GM18873 (cell line): ENCODE measurements at regions not wholly inside any gene's neighbourhood (a gene's known extent, or its start where the extent isn't known, plus 50 kb on each side); places are given as distances from the start of the nearest gene placed in this dataset.
"Not testable (repeated sequence)": the region's sequence is repeated elsewhere in the genome, so short reads cannot be mapped to it uniquely, and the experiment has no call there.

ENCODE experiments used
- ATAC-seq: cut with Tn5 transposase; IDR thresholded peaks from one replicate; pipeline ENCODE4 v1.9.1; 2021; ENCODE audit warnings: mild to moderate bottlenecking, moderate library complexity, moderate number of reproducible peaks; ENCODE audit not compliant: unreplicated experiment, low FRiP score

GRCh38 chr2:220365023-220365422 lies 737.6 kb downstream of the SLC4A3 start:
- ATAC-seq: no peak

DNA sequence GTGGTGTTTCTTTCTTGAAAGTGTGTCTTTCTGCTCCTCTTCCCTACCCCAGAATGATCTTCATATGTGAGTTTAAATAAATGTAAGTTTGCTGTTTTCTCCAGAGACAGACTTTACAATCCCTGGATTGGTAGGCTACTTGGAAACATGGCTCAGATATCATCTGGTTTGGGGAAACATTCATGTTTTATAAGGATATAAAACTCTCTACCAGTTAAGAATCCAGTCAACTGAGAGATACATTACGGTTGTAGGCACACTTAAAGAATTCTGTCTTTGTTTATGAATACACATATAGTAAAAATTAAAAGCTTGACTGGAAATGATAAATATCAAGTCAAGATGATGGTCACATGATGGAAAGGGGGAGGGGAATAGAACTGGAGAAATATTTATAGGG lies 739.3 kb downstream of the SLC4A3 start:
- ATAC-seq: no peak

DNA sequence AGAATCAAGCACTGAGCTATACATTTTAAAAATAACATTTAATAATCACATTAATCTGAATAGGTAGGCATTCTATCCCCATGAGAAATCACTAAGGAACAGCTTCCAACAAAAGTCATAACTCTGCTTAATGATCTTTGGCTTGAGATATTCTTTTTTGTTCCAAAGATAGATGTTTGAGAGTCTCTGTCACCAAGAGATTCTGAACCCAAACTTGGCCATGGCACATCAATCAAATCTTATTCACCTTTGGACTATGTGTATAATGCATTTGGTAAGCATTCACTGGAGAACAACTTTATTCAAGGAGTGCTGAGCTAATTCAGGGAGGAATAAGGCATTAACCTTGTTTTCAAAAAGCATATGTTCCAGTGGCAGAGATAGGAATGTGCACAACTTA lies 743.3 kb downstream of the SLC4A3 start:
- no peak for ATAC-seq

- no peak for ATAC-seq
These were observed 743.8 kb downstream of the SLC4A3 start for GRCh38 chr2:220371211-220371610.

- no peak for ATAC-seq
These were observed 746.4 kb downstream of the SLC4A3 start for GRCh38 chr2:220373878-220374277.

GRCh38 chr2:220374282-220374681 lies 746.9 kb downstream of the SLC4A3 start:
- no peak for ATAC-seq

DNA sequence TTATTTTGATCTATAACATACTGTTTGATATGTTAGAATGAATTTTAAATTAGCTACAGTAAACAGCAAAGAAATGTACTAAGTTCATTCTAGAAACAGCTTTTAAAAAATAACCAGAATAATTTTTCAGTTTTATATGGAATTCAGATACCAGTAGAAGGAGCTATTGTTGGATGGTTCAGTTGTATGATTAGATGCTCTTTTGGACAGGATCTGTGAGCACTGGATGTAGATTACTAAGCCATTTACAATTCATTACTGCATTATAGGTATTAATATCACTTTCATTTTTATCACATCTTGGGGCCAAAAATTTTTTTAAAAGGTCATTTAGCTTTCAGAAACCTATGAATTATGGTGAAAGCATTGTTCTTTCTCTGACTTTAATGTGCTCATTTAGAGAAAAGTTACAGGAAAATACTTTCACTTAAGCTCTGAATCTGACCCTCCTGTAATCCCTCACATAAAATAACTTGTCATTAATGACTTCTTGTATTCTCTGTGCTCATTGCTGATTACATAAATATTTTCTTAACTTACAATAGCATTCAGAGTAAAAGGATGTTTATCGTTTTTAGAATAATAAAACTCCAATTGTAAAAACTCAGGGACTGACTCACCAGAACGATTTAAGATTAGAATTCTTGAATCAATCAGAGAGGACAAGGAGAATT lies 750.2 kb downstream of the SLC4A3 start:
- ATAC-seq: no peak

GRCh38 chr2:220387758-220388157 lies 760.3 kb downstream of the SLC4A3 start:
- not testable (repeated sequence) for ATAC-seq

GRCh38 chr2:220393711-220394110 lies 766.3 kb downstream of the SLC4A3 start:
- ATAC-seq: no peak

DNA sequence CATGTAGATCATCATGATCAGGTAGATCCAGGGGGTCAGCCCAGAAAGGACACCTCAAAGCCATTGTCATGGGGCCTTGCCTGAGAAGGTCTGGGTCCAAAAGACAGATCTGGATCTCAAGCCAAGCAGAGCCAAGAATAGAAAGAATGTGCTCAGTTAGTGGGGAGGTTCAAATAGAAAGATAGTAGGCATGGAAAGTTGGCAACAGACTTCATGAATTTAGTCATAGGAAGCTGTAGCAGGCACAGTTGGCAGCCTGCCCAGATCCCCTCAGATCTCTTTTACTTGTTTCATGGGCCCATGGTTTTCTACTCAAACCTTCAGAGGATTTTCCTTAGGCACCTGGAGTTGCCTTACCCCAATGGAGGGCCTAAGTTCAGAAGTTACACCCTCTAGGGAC lies 767.0 kb downstream of the SLC4A3 start:
- no peak for ATAC-seq

DNA sequence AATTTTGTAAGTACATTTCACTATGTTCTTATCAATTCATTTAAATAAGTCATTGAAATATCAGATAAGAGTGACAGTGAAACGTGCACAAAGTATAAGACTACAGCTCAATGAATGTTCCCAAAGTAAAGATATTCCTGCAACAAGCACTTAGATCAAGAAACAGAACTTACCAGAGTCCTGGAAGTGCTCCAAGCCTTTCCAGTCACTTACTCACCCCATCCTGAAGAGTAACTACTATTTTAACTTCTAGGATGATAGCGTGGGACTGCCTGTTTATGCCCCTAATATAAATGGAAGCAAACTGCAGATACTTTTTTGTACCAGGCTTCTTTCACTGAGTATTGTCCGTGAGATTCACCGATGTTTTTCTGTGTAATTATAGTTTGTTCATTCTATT lies 768.9 kb downstream of the SLC4A3 start:
- no peak for ATAC-seq

GRCh38 chr2:220410296-220410695 lies 782.9 kb downstream of the SLC4A3 start:
- ATAC-seq: no peak

DNA sequence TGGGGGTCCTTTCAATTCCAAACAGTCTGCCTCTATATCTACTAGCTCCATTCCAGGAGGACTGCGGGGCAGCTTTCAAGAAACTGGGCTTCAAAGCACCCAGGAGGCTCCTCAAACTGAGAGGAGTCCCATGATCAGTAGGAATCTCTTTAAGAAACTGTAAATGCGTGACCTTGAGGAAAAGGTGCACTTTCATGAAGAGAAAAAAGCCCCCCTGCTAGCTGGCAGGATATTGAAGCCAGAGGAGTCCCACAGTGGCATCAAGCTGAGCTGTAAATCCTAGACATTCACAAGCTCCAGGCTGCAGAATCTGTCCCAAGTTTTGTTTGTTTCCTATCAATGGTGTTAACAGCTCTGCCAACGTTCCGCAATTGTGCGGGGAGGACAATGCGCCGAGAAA lies 790.1 kb downstream of the SLC4A3 start:
- no peak for ATAC-seq

DNA sequence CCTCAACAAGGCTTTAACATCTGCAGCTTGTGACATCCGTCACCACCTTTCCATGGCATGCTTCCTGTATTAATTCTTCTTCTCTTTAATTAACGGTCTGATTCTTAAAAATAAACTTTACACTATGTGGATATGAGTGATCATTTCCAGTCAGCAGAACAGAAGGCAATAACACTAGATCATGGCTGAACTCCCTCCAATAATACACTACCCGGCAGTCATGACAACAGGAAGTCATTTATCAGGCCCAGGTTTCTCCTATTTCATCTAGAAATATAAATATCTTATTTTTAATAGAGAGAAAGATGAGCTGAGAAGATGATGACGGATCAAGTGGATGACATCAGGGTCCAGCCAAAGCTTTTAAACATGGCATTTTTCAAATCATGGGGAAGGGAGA lies 792.2 kb downstream of the SLC4A3 start:
- ATAC-seq: no peak

- no peak for ATAC-seq
These were observed 793.4 kb downstream of the SLC4A3 start for GRCh38 chr2:220420820-220421219.

DNA sequence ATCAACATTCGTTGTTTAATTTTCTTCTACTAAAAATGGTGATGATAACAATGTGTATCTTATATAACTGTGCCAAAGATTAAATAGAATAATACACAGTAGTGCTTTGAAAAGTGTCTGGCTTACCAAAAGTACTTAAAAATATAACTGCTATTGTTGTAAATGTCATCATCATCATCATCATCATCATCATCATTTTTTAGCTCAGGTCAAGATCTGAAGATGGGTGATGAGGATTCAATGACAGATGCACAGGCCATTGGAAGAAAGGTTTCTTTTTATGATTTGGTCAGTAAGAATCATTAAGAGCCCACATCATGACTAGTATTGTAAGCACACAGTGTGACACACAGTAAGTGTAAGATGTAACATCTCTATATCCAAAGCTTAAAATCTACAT lies 795.2 kb downstream of the SLC4A3 start:
- ATAC-seq: no peak

DNA sequence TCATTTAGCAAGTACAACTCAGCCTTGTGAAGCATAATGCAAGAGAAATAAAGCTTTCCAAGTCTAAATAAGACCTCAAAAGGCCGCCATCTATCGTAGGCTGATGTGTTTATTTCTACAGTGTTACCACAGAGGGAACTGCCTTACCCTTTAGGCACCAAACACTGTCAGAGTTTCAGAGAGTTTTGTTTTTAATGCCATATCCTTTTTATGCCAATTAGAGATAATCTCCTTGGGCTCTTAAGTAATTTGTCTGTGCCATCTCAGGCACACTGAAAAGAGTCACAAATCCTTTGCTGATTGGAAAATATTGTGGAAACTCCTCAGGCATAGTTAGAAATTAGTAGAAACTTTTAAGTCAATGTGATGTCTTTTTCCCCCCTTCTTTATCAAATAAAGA lies 797.1 kb downstream of the SLC4A3 start:
- no peak for ATAC-seq

DNA sequence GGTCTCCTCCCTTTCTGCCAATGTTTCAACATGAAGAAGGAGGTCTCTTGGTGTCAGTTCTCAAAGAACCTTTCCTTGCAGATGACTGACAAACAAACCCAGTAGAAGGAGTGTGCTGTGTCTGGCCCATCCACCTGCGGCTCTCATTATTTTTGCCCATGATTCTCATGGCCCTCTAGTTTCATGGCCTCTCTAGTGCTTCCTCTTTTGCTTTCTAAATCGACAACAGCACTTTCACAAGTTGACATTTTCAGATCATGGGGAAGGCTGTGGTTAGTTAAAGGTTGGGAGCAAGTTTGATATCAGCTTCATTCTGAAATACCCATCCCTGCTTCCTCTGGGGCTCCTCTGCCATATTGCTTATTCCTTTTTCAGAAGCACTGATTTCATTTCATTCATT lies 805.2 kb downstream of the SLC4A3 start:
- no peak for ATAC-seq

- ATAC-seq: no peak
These were observed 805.7 kb downstream of the SLC4A3 start for GRCh38 chr2:220433131-220433530.

GRCh38 chr2:220434385-220434784 lies 807.0 kb downstream of the SLC4A3 start:
- no peak for ATAC-seq

GRCh38 chr2:220437938-220438337 lies 810.5 kb downstream of the SLC4A3 start:
- no peak for ATAC-seq

- no peak for ATAC-seq
These were observed 813.3 kb downstream of the SLC4A3 start for GRCh38 chr2:220440731-220441130.

DNA sequence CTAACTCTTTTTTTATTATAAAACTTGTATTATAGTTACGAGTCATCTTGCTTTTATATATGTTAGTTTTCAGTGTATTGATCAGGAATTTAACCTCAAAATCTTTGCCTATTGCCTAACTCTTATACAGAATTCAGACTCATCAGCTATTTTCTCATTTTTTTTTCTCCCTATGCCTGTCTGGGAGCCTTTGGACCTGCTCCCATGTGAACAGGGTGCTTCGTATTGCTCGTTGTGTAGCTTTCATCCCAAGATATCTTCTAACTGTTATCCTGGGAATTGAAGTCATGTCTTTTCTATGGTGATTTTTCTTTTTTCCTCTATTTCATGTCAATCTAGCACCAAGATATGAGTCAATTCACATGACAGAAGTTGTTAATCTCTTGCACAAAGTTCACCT lies 814.0 kb downstream of the SLC4A3 start:
- no peak for ATAC-seq
